ENCODE measurements at regions not wholly inside any gene's neighbourhood (a gene's known extent, or its start where the extent isn't known, plus 50 kb on each side); places are given as distances from the start of the nearest gene placed in this dataset.

- no peaks in the 10 kb centered on the region for H3K36me3 ChIP-seq (ENCODE audit: control insufficient read depth, insufficient read depth, low read length)
- no peak overlapping the region for H3K27ac ChIP-seq
- no peaks in the 10 kb centered on the region for H3K4me1 ChIP-seq
- H3K4me2 ChIP-seq (ENCODE audit: low read length), result no peak overlapping the region
- H3K9me3 ChIP-seq (ENCODE audit: control insufficient read depth, low read length), result no peaks in the 10 kb centered on the region
- no peak overlapping the region for H3K4me3 ChIP-seq (ENCODE audit: low read depth, low read length)
- TF ChIP-seq, protein P1, sequence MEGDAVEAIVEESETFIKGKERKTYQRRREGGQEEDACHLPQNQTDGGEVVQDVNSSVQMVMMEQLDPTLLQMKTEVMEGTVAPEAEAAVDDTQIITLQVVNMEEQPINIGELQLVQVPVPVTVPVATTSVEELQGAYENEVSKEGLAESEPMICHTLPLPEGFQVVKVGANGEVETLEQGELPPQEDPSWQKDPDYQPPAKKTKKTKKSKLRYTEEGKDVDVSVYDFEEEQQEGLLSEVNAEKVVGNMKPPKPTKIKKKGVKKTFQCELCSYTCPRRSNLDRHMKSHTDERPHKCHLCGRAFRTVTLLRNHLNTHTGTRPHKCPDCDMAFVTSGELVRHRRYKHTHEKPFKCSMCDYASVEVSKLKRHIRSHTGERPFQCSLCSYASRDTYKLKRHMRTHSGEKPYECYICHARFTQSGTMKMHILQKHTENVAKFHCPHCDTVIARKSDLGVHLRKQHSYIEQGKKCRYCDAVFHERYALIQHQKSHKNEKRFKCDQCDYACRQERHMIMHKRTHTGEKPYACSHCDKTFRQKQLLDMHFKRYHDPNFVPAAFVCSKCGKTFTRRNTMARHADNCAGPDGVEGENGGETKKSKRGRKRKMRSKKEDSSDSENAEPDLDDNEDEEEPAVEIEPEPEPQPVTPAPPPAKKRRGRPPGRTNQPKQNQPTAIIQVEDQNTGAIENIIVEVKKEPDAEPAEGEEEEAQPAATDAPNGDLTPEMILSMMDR (IDR thresholded peaks at IDR 0.05), result no peak
- H3K9ac ChIP-seq, result no peak overlapping the region
- H3K27me3 ChIP-seq (ENCODE audit: control insufficient read depth, insufficient read depth, low read length), result no peaks in the 10 kb centered on the region
- H3K79me2 ChIP-seq, result no peaks in the 10 kb centered on the region
- H2AFZ ChIP-seq, result no peak overlapping the region
Observed at GRCh38 chr9:106066940-106067524, 372.7 kb downstream of the TMEM38B start.

GRCh38 chr9:106069241-106069640 lies 374.9 kb downstream of the TMEM38B start:
- no peaks in the 10 kb centered on the region for H3K36me3 ChIP-seq (ENCODE audit: control insufficient read depth, insufficient read depth, low read length)
- no peaks in the 10 kb centered on the region for H3K79me2 ChIP-seq
- H3K4me1 ChIP-seq, result no peaks in the 10 kb centered on the region
- H3K27me3 ChIP-seq (ENCODE audit: control insufficient read depth, insufficient read depth, low read length), result no peaks in the 10 kb centered on the region
- no peak overlapping the region for H3K27ac ChIP-seq
- TF ChIP-seq, protein P1 (IDR thresholded peaks at IDR 0.05), result no peak
- H2AFZ ChIP-seq, result no peak overlapping the region
- H3K4me3 ChIP-seq (ENCODE audit: low read depth, low read length), result no peak overlapping the region
- no peak overlapping the region for H3K4me2 ChIP-seq (ENCODE audit: low read length)
- no peak overlapping the region for H3K9ac ChIP-seq
- no peaks in the 10 kb centered on the region for H3K9me3 ChIP-seq (ENCODE audit: control insufficient read depth, low read length)

DNA sequence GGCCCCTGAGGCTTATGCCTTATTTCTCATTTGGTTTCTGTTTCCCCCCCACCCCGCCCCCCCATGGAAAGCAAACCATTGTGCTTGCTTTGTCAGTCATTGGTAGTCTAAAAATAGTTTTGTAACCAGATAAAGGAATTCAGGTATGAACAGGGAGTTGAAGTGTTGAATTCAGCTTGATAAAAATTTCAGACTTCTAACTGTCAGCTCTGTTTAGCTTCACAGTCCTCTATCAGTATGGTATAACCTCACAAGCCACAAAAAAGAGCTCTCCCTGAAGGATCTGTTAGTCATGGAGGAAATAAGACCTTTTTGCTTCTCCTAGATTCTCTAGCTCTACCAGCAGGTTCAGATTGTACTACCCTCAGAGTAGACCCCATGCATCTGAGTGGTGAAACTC lies 378.1 kb downstream of the TMEM38B start:
- no peak overlapping the region for H2AFZ ChIP-seq
- H3K27ac ChIP-seq, result no peak overlapping the region

DNA sequence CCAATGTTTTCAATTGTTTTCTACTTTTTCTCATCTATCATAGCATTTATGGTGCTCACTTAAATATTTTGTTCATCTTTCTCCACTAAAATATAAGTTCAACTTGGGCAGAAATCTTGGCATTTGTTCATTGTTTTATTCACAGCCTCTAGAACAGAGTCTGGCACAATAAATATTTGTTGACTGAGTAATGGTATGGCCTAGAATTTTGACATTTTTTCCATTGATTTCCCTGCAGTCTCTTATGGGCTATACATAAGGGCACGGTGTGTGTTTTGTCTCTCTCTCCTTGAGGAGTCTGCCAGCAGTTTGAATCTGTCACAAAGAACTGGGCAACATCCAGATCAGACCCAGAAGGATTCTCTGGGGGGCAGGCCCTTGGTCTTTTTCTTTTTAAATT lies 379.7 kb downstream of the TMEM38B start:
- H3K4me1 ChIP-seq, result no peaks in the 10 kb centered on the region
- H3K4me3 ChIP-seq (ENCODE audit: low read depth, low read length), result no peak overlapping the region
- H3K27ac ChIP-seq, result no peak overlapping the region
- no peaks in the 10 kb centered on the region for H3K36me3 ChIP-seq (ENCODE audit: control insufficient read depth, insufficient read depth, low read length)
- TF ChIP-seq, protein P1 (IDR thresholded peaks at IDR 0.05), result no peak
- no peak overlapping the region for H3K4me2 ChIP-seq (ENCODE audit: low read length)
- no peak overlapping the region for H3K9ac ChIP-seq
- H3K79me2 ChIP-seq, result no peaks in the 10 kb centered on the region
- H3K27me3 ChIP-seq (ENCODE audit: control insufficient read depth, insufficient read depth, low read length), result no peaks in the 10 kb centered on the region
- no peaks in the 10 kb centered on the region for H3K9me3 ChIP-seq (ENCODE audit: control insufficient read depth, low read length)
- H2AFZ ChIP-seq, result no peak overlapping the region

More for the DNA sequence above, 378.1 kb downstream of the TMEM38B start:
- Histone ChIP-seq H3K9me3 (ENCODE audit: control insufficient read depth, low read length) (no peaks in the 10 kb centered on the region), H3K4me3 (ENCODE audit: low read depth, low read length) (no peak overlapping the region), H3K4me2 (ENCODE audit: low read length) (no peak overlapping the region), H3K36me3 (ENCODE audit: control insufficient read depth, insufficient read depth, low read length) (no peaks in the 10 kb centered on the region), H3K79me2 (no peaks in the 10 kb centered on the region), H3K4me1 (no peaks in the 10 kb centered on the region), H3K27me3 (ENCODE audit: control insufficient read depth, insufficient read depth, low read length) (no peaks in the 10 kb centered on the region), H3K9ac (no peak overlapping the region)
- TF ChIP-seq, protein P1 (IDR thresholded peaks at IDR 0.05), result no peak

DNA sequence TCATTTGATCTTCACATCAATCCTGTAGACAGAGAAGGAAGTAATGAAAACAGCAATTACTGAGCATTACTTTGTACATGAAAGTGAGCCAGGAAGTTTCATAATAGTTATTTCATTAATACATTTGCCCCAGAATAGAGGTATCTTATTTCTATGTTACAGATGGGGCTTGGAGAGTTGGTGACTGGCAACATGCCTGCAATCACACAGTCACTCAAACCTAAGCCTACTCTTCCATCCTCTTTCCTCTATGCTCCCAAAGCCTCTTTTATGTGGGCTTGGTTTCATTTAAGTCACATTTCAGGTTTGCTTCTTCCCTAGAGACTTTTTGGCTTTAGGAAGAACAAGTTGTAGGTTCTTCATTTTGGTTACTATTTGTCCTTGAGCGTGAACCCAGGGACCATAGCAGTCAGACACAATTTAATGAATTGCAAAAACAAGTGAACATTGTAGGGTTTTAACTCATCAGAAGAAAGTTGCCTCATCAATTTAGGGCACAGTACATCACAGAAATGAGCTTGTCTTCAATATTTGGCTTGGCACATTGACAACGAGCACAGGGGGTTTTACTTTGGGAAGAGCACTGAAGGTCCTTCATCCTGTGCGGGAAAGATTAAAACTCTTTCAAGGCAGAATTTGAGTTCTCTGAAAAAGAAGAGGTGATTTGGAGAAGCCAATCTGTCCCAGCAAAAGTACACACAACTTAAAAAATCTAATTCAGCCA lies 381.1 kb downstream of the TMEM38B start:
- H3K27ac ChIP-seq, result no peak overlapping the region
- no peaks in the 10 kb centered on the region for H3K27me3 ChIP-seq (ENCODE audit: control insufficient read depth, insufficient read depth, low read length)
- H3K9me3 ChIP-seq (ENCODE audit: control insufficient read depth, low read length), result no peaks in the 10 kb centered on the region
- no peak overlapping the region for H3K4me2 ChIP-seq (ENCODE audit: low read length)
- H3K36me3 ChIP-seq (ENCODE audit: control insufficient read depth, insufficient read depth, low read length), result no peaks in the 10 kb centered on the region
- no peak overlapping the region for H2AFZ ChIP-seq
- H3K79me2 ChIP-seq, result no peaks in the 10 kb centered on the region
- H3K9ac ChIP-seq, result no peak overlapping the region
- no peak overlapping the region for H3K4me3 ChIP-seq (ENCODE audit: low read depth, low read length)
- TF ChIP-seq, protein P1 (IDR thresholded peaks at IDR 0.05), result no peak
- H3K4me1 ChIP-seq, result no peaks in the 10 kb centered on the region

Data from parathyroid adenoma (tissue), 2 donors.